Neural cell (in vitro differentiated cells): ENCODE measurements at regions not wholly inside any gene's neighbourhood (a gene's known extent, or its start where the extent isn't known, plus 50 kb on each side); places are given as distances from the start of the nearest gene placed in this dataset.

Experiments used
- H2AFZ ChIP-seq: fragments of 200-600, 300-800 bp; sonication (generic), shearing (Covaris generic); 2 replicates; pipeline ENCODE4 v1.6.0; 2014; ENCODE audit warnings: low read depth, mild to moderate bottlenecking, antibody characterized with exemption, low read length, moderate library complexity
- H3F3A ChIP-seq: fragments of 200-600 bp; shearing (Covaris generic); 2 replicates; pipeline ENCODE4 v1.6.1; 2016; ENCODE audit warnings: mild to moderate bottlenecking, moderate library complexity, mixed read lengths, antibody characterized with exemption, low read length; ENCODE audit not compliant: insufficient read depth, poor library complexity, severe bottlenecking
- H3K27ac ChIP-seq: fragments of 200-600, 300-800 bp; sonication (generic), shearing (Covaris generic); 2 replicates; pipeline ENCODE4 v1.5.1; 2014; ENCODE audit warnings: mild to moderate bottlenecking, low read length, moderate library complexity
- H3K27me3 ChIP-seq: fragments of 300-800, 200-600 bp; sonication (generic), shearing (Covaris generic); 2 replicates; pipeline ENCODE4 v1.6.0; 2014; ENCODE audit warnings: mild to moderate bottlenecking, low read depth, low read length, moderate library complexity; ENCODE audit not compliant: insufficient read depth
- H3K36me3 ChIP-seq: fragments of 300-800, 200-600 bp; sonication (generic), shearing (Covaris generic); 2 replicates; pipeline ENCODE4 v1.5.1; 2014; ENCODE audit warnings: mild to moderate bottlenecking, antibody characterized with exemption, low read length, moderate library complexity; ENCODE audit not compliant: insufficient read depth
- H3K4me2 ChIP-seq: fragments of 300-800, 200-600 bp; sonication (generic), shearing (Covaris generic); 2 replicates; pipeline ENCODE4 v1.6.0; 2014; ENCODE audit warnings: mild to moderate bottlenecking, low read length
- H3K4me3 ChIP-seq: fragments of 300-800, 200-600 bp; sonication (generic), shearing (Covaris generic); 2 replicates; pipeline ENCODE4 v1.5.1; 2014; ENCODE audit warnings: mild to moderate bottlenecking, low read length, moderate library complexity
- H3K79me2 ChIP-seq: fragments of 200-600 bp; shearing (Covaris generic); replicated peaks from 2 replicates; pipeline ENCODE4 v1.6.0; 2014; ENCODE audit warnings: mild to moderate bottlenecking, low read length, moderate library complexity; ENCODE audit not compliant: insufficient read depth
- H3K9ac ChIP-seq: fragments of 300-800, 200-600 bp; sonication (generic), shearing (Covaris generic); 2 replicates; pipeline ENCODE4 v1.6.1; 2016; ENCODE audit warnings: mild to moderate bottlenecking, low read length, mixed read lengths
- H3K9me2 ChIP-seq: fragments of 200-600 bp; shearing (Covaris generic); 2 replicates; pipeline ENCODE4 v1.6.1; 2016; ENCODE audit warnings: mild to moderate bottlenecking, low read length, mixed read lengths; ENCODE audit not compliant: insufficient read depth
- H3K9me3 ChIP-seq: fragments of 200-600, 300-800 bp; sonication (generic), shearing (Covaris generic); 2 replicates; pipeline ENCODE4 v1.6.1; 2016; ENCODE audit warnings: mild to moderate bottlenecking, mixed run types, low read length, moderate library complexity, mixed read lengths
- H4K20me1 ChIP-seq: fragments of 200-600 bp; shearing (Covaris generic); 2 replicates; pipeline ENCODE4 v1.6.1; 2016; ENCODE audit warnings: mild to moderate bottlenecking, mixed run types; ENCODE audit not compliant: insufficient read depth
- CTCF ChIP-seq: fragments of 450-650 bp; IDR thresholded peaks from 2 replicates; pipeline ENCODE4 v1.5.1; 2014; ENCODE audit warnings: antibody characterized with exemption, mild to moderate bottlenecking, moderate library complexity; ENCODE audit not compliant: poor library complexity, severe bottlenecking
- EP300 ChIP-seq: fragments of 450-650 bp; conservative IDR thresholded peaks from 2 replicates; pipeline ENCODE4 v1.6.1; 2014; ENCODE audit warnings: antibody characterized with exemption, mild to moderate bottlenecking, moderate library complexity; ENCODE audit not compliant: poor library complexity, severe bottlenecking
- EZH2 ChIP-seq: fragments of 200-600, 300-800 bp; shearing (Covaris generic), sonication (generic); IDR thresholded peaks from 2 replicates; pipeline ENCODE4 v1.6.1; 2014; ENCODE audit warnings: antibody characterized with exemption, low read length, borderline replicate concordance, mild to moderate bottlenecking; ENCODE audit not compliant: insufficient read depth, poor library complexity, severe bottlenecking
- MXI1 ChIP-seq: fragments of 450-650 bp; conservative IDR thresholded peaks from 2 replicates; pipeline ENCODE4 v1.6.1; 2014; ENCODE audit warnings: antibody characterized with exemption, mild to moderate bottlenecking; ENCODE audit not compliant: poor library complexity, severe bottlenecking
- POLR2AphosphoS5 ChIP-seq: IDR thresholded peaks from 2 replicates; pipeline ENCODE4 v1.6.1; 2012
- RAD21 ChIP-seq: fragments of 450-650 bp; conservative IDR thresholded peaks from 2 replicates; pipeline ENCODE4 v1.6.1; 2014; ENCODE audit warnings: antibody characterized with exemption, mild to moderate bottlenecking, moderate library complexity
- REST ChIP-seq: IDR thresholded peaks from 2 replicates; pipeline ENCODE4 v1.6.1; 2012; ENCODE audit warnings: borderline replicate concordance
- SMC3 ChIP-seq: fragments of 450-650 bp; conservative IDR thresholded peaks from 2 replicates; pipeline ENCODE4 v1.6.1; 2014; ENCODE audit warnings: antibody characterized with exemption, mild to moderate bottlenecking, moderate library complexity; ENCODE audit not compliant: poor library complexity
- TAF1 ChIP-seq: IDR thresholded peaks from 2 replicates; pipeline ENCODE4 v1.6.1; 2012; ENCODE audit warnings: low read depth

GRCh38 chr2:76187415-76187814 lies 476.7 kb upstream of the GCFC2 start:
- Histone ChIP-seq H3K9me2 (no peaks in the 10 kb centered on the region), H3F3A (no peaks in the 10 kb centered on the region), H3K27ac (no peak overlapping the region), H3K36me3 (no peaks in the 10 kb centered on the region), H3K27me3 (no peaks in the 10 kb centered on the region), H3K79me2 (no peaks in the 10 kb centered on the region), H3K4me2 (no peak overlapping the region), H3K9ac (no peak overlapping the region), H3K4me3 (no peak overlapping the region), H2AFZ (no peak overlapping the region), H4K20me1 (no peaks in the 10 kb centered on the region), H3K9me3 (no peaks in the 10 kb centered on the region)
- TF ChIP-seq EP300, result no peak

GRCh38 chr2:76180676-76181075 lies 470.0 kb upstream of the GCFC2 start:
- H3F3A ChIP-seq, result no peaks in the 10 kb centered on the region
- TF ChIP-seq SMC3 (no peak), MXI1 (no peak), REST (no peak), TAF1 (no peak), POLR2AphosphoS5 (no peak), CTCF (no peak), EZH2 (no peak), EP300 (no peak), RAD21 (no peak)

GRCh38 chr2:76178610-76179009 lies 467.9 kb upstream of the GCFC2 start:
- TF ChIP-seq SMC3, result no peak
- Histone ChIP-seq H3K79me2 (no peaks in the 10 kb centered on the region), H3K9ac (no peak overlapping the region), H3K4me2 (no peak overlapping the region), H3K27ac (no peak overlapping the region), H3F3A (no peaks in the 10 kb centered on the region), H3K9me3 (no peaks in the 10 kb centered on the region), H3K9me2 (no peaks in the 10 kb centered on the region), H4K20me1 (no peaks in the 10 kb centered on the region), H3K4me3 (no peak overlapping the region), H3K27me3 (no peaks in the 10 kb centered on the region), H3K36me3 (no peaks in the 10 kb centered on the region), H2AFZ (no peak overlapping the region)

More at GRCh38 chr2:76180676-76181075, 470.0 kb upstream of the GCFC2 start:
- Histone ChIP-seq H3K9me3 (no peaks in the 10 kb centered on the region), H3K9me2 (no peaks in the 10 kb centered on the region), H3K9ac (no peak overlapping the region), H4K20me1 (no peaks in the 10 kb centered on the region), H3K4me3 (no peak overlapping the region), H2AFZ (no peak overlapping the region), H3K27me3 (no peaks in the 10 kb centered on the region), H3K27ac (no peak overlapping the region), H3K79me2 (no peaks in the 10 kb centered on the region), H3K4me2 (no peak overlapping the region), H3K36me3 (no peaks in the 10 kb centered on the region)
